HG03280 (cell line): ENCODE measurements at regions not wholly inside any gene's neighbourhood (a gene's known extent, or its start where the extent isn't known, plus 50 kb on each side); places are given as distances from the start of the nearest gene placed in this dataset.
"Not testable (repeated sequence)": the region's sequence is repeated elsewhere in the genome, so short reads cannot be mapped to it uniquely, and the experiment has no call there.

Experiments
- ATAC-seq: cut with Tn5 transposase; IDR thresholded peaks from one replicate; pipeline ENCODE4 v1.9.1; 2021; ENCODE audit warnings: mild to moderate bottlenecking, moderate library complexity; ENCODE audit not compliant: unreplicated experiment

DNA sequence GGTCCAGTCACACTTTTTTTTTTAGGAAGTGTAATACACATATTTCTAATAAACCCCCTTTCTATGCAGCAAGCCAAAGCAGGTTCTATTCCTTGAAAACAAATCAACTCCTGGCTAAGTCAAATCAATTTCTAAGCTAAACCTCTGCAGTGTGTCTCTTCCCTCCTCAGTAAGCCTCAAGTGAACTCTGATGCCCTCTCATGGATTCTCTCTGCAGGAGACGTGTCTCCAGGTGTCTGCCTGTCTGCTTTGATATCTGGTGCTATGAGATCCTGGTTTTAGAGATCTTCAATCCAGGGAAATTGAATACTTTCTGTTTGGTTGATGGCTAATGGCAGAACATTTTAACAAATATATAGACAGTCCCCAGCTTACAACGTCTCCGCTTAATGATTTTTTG, 791.7 kb downstream of the AACS start:
- no peak for ATAC-seq

DNA sequence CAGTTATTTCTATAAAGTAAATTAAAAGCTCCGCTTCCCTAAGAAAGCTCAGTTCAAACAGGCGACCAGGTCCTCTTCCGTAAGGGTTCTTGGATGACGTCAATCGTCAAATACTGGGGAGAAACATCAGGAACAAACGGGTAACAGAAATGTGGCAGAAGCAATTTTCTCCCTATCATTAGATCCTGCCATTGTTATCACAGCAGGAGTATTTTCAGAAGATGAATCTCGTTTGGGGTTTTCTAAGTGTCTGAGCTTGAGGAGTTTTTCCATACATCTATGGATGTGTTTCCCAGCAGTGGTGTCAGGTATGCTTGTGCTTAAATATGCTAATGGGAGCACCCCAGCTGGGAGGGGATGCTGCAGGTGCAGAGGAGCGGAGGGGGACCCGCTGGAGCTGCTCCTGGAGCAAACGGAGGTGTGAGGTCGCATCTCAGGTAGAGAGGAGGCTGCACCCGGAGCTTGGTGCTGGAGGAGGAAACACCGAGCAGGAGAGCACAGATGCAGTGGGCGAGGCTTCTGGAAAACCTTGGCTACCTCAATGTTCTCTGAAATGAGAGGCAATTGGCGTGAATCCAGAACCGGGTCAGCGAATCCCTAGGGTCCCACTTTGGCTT, 795.5 kb downstream of the AACS start:
- ATAC-seq = no peak

DNA sequence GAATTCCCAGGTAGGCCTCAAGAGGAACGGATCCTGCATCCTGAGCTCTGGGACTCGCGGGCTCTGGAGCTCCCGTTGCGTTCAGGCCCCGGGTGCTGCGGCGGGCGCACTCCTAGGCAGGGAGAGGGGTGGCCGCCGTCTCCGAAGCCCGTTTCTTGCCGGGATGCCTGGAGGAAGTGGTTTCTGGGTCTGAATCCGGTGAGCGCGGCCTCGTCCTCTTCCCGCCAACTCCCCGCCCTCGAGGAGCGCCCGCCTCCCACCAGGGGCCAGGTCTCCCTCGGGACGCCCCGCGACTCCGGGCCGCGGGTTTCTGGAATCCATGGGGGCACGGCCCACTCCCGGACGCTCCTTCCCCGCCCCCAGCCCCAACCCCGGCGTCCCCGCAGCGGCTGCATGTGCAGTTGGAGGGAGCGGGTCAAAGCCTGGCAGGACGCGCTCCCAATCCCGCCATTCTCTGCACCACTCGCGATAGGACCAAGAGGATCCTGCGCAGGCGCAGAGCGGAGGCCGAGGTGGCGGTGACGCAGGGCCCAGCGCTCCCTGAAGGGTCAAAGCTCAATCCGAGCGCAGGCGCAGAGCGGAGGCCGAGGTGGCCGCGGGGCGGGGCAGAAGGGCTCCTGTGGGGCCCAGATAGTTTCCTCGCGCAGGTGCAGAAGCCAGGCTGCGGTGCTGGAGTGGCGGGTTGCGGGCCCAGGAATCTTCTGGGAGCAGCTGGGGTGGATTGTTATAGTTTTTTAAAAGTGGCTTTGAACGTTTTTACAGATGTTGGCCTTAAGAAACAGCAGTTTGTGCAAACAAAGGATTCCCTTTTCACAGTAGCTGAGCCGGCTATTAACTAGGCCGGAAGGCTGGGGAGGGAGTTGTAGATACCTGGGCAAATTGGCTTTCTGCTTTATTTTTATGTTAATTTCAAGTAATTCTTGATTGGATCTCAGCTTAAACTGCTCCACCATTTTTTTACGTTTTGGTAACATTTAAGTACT, 796.4 kb downstream of the AACS start:
- ATAC-seq = no peak

DNA sequence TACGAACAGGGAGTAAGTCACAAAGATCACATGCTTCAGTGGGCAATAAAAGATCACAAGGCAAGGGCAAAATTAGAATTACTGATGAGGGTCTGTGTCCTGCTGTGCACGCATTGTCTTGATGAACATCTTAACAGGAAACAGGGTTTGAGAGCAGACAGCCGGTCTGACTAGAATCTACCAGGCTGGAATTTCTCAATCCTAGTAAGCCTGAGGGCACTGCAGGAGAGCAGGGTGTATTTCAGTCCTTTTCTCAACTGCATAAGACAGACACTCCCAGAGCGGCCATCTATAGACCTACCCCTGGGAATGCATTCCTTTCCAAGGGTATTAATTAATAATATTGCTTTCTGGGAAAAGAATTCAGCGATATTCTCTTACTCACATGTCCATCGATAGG, 800.0 kb downstream of the AACS start:
- ATAC-seq = not testable (repeated sequence)

DNA sequence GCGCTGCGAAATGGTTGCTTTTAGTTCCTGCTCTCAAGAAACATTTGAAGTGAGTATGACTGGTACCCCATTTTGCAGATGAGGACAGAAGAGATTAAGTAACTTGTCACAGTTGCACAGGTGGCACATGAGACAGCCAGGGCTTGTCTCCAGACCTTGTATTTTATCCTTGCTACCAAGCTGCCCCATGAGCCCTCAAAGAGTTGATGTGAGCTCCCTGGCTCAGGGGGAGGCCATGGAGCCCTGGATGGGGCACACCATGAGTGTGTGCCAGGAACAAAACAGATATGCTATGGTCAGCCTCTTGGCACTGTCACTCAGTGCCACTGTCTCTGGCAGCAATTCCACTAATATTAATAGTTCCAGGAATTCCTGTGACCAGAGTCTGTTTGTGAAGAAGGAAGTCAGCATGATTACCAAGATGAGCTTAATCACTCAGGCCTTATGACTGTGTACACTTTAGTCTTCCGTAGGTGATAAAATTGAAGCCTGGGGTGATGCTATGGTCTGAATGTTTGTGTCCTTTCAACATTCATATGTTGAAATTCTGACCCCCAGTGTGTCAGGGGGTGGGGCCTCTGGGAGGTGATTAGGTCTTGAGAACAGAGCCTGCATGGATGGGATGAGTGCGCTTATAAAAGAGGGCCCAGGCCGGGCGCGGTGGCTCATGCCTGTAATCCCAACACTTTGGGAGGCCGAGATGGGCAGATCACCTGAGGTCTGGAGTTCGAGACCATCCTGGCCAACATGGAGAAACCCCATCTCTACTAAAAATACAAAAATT, 806.8 kb downstream of the AACS start:
- ATAC-seq = no peak

DNA sequence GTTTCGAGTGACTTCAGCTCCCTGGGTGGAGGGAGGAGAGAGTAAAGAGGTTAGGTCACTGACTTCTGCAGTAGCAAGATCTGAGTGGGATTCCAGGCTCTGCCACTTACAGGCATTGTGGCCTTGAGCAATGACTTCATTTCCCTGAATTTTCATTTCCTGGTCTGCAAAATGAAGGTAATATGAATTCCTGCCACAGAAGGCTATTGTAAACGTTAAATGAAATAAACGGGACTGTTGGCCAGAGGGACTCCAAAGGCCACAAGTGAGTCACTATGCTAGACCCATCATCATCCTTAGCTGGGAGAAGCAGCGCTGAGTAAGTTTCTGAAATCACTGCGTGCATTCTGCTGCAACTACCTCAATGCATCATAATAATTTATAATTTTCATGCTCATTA, 807.8 kb downstream of the AACS start:
- no peak for ATAC-seq

DNA sequence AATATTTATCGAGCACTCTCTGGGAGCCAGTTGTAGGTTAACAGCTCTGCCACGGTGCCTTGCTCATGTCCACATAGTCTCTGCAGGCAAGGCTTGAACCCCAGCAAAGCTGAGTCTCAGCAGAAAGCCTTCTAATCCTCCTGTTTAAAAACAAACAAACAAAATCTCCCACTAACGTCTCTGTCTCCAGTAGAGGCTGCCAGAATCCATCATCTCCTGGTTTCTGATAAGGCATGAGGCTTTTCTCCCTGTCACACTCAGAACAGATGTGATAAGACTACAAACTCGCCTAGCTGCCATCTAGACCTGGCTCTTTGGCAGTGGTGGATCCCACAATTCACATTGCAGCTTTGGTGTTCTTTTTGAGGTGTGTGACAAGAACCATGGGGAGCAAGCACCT, 813.2 kb downstream of the AACS start:
- no peak for ATAC-seq

DNA sequence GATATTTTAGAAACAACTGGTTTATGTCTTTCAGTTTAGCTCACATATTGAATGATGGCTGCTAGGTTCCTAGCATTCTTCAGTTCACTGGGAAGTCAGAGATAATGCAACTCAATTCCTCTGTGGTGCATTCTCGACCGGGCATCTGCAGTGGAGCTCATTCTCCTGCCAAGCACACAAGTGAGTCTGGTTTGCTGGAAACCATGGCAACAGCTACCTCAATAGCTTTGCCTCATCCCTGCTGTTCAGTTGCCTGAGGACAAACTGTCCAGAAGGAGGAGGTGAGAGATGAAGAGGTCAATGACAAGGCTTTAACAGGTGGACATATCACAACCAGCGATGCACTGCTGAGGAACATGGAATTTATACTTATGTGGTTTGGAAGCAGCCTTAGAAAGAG, 816.9 kb downstream of the AACS start:
- ATAC-seq = no peak

DNA sequence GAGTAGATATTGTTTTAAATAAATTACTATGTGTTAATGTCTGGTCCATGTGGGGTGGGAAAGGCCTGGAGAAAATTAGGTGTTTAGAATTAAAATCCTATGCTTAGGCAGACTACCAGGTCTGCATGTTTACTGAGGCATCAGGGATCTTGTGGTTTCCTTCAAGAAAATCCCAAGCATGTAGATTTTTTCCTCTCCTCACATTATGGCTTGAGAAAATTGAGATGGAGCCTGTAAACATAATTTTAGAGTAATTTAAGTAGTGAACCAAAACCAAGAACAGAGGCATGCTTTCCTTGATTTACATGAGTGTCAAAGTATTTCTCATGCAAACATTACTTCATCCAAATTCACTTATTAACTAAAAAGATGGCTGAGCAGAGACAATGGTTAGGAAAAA, 823.7 kb downstream of the AACS start:
- no peak for ATAC-seq

DNA sequence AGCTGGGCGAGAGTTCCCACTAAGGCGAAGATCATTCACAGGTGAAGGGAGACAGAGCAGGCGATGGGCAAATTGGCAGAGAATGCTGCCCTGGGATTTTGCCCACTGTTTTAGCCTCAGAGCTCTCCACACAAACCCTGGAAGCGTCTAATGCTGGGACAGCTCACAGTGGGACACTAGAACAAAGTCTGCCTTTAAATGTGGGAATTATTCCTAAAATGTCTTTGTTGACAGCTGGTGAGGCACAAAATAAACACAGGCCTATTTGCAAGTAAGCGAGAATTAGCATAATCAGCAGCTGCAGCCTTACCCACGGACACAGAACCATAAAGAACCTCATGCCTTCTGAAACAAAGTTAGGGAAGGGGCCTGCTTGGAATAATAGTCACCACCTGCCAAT, 824.5 kb downstream of the AACS start:
- ATAC-seq = no peak

DNA sequence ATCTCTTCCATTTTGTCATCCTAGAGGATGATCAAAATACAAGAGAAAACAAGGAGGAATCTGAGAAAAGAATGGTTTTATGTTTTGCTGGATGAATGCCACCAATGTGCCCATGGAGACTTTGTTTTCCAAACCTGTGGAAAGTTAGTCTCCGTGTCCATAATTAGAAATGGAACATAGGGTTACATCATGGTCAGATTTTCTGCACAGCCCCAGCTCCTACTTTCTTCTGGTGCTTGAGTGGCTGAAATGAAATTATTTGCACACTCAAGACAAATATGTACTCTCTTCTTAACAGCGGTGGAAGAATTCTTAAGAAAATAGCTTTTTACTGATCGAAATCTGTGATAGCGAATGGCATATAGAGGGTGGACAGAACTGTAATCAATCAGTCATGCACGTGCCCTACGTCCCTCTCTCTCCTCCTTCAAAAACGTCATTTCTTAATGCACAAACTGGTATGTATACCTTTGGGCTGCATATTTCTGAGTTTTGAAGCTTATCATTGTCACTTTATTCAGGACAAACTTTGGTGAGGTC, 825.2 kb downstream of the AACS start:
- ATAC-seq = no peak

DNA sequence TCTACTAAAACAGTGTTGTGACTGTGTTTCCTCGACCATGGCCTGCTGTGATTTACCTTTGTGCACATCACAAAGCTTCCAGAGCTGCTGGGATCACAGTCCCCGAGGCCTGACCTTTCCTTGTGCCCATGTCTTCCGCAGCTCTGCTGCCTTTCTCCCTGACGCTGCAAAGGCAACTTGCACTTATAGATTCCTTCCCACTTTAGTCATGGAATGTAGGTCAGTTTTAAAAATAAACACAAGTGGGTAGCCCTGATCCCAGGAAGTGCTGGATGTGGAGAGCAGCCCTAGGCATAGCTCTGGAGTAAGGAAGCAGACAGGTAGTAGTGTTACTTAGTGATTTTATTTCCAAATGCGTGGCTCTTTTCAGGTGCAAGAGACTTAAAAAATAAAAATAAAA, 825.7 kb downstream of the AACS start:
- ATAC-seq = no peak

DNA sequence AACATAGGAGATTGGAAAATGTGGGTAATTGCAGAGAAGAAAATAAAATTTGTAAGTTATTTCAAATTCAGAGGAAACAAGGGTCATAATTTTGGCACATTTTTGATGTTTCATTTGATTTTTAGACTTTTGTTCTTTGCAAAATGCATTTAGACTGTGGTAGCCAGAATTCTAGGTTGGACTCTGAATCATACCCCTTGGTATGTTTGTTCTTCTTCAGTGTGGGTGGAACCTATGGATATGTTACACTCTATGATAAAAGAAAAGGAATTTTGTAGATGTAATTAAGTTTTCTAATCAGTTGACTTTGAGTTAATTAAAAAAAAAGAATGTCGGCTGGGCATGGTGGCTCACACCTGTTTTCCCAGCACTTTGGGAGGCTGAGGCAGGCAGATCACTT, 827.0 kb downstream of the AACS start:
- ATAC-seq = no peak

DNA sequence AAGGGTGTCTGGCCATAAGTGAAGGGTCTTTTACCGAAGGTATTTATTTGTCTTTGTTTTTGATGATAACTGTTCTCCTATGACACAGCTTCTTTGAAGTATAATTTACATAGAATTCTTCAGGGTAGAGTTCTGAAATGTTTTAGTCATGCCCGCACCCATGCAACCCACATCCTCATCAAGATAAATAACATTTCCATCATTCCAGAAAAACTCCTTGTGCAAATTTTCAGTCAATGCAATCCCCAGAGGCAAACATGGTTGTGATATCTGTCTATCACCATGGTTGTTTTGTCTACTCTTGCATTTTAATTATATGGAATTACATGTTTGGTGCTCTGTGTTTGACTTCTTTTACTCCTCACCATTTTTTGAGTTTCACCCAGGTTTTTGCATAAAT, 837.8 kb downstream of the AACS start:
- ATAC-seq = no peak

DNA sequence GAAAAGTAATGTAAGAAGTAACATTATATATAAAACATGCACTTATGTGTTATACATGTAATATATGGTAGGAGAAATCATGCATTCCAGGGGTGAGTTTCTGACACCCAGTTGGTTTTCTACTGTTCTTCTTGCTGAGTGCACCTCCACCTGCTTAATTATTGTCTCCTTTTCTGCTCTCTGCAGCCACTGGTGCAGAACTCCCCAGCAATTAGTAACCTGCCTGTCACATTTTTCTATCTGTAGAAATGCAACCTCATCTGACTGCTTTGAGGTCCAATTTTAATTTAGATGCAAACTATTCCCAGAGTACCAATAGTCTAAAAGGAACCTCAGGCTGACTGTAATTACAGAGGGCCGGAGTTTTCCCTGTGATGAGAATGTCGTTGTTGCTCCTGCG, 842.1 kb downstream of the AACS start:
- ATAC-seq = no peak

DNA sequence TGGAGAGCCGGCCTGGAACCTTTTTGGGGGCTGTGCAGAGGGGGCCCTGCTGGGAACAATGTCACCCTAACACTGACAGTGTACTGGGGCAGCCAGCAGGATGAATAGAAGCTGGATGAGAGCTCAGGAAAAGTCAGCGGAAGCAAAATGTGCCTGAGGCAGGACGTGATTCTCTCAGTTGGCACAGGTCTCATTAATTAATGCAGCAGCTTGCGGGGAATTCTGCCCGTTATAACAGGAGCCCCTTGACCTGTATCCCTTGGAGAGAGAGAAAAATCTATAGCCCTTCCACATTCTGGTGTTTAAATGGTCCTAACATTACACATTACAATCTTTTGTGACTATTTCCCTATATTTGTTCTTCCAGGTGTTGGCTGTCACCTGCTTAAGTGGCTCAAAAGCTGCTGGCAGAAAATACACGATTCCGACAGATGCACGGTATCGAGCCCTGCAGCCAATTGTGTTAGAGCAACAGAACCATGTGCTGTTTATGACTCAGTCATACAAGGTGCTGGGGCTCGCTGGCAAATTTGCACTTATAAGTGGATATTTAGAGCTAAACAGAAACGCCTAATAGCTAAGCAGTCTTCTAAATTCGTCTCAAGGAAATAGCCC, 854.7 kb downstream of the AACS start:
- no peak for ATAC-seq

DNA sequence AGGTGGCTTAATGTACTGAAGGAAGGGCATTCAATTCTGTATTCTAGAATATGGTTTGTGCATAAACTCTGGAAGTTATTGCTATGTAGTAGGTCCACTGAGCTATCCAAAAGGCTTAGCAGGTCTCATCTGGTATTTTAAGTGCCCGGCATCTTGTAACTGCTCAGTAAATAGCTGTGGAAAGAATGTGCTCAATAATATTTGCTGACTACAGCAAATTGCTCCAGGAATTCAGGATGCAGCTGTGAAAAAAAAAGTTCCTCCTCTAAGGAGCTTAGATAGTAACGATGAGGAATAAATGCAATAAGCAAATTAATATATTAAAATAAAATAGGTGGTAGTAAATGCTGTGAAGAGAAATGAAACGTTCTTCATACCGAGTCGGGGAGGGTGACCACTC, 857.1 kb downstream of the AACS start:
- ATAC-seq = no peak

DNA sequence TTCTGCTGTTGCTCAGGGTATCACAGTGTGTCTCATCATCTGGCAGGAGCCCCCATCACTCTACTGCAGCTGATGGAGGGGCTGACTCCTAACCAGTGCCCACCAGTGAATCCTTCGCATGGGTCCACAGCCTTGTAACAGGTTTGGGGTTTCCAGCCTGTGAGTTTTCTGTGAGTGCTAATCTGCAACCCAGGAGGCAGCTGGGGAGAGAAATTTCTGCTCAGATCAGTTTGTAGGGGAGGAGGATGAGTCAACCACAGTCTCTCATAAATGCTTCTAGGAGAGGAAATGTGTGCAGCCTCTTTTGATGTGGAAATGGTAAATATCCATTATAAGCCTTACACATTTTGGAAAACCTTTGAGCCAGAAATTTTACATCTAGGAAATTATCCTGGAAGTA, 871.3 kb downstream of the AACS start:
- ATAC-seq = no peak

DNA sequence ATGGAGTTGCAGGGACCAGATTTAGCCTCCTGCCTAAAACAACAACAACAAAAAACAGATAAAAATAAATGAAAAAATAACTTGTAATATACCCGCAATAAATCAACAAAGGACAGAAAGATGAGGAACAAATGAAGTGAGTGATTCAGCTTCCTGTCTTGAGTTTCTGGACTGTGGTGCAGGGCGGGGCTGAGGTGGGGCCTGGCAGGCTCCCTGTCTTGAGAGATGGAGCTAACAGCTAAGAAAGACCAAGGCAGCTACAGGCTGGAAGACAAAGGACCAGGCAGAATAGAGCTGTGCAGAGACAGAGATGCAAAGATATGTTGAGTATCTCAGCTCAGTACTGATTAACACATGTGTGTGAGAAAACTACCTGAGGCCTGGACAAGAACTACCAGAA, 879.2 kb downstream of the AACS start:
- no peak for ATAC-seq

DNA sequence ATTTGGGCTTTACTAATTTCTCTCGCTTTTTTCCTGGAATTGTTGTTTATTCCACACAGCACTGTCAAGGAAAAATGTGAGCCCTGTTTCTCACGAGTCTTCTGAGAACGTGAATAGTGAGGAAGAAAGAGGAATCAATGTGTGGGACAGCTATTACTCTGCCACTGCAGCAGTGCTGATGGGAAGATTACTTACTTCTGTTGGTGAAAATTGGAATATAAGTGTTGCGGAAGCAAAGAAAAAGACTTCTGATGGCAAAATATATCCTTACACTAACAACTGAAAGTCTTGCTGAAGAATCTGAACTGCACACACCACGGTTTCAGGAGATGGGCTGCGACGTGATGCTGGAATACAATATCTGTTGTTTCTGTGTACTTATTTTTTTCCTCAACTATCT, 884.2 kb downstream of the AACS start:
- ATAC-seq = no peak

DNA sequence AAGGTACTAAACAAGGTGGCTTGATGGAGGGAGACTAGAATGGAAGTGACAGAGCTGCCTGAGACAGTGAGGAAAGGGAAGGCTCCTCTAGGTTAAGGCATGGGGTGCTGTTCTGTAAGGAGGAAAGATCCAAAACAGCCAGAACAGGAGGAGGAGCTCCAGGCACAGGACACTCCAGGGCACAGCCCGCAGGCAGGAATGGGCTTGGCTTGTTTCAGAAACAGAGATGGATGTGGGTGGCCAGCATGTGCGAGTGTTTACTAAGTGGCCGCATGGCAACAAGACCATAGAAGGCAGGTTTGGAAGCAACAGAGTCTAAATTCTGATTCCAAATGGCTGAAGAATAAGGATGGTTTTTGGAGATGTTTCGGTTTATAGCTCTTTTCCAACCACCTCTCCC, 889.1 kb downstream of the AACS start:
- no peak for ATAC-seq
